Omental fat pad (tissue), 3 donors: ENCODE measurements at regions not wholly inside any gene's neighbourhood (a gene's known extent, or its start where the extent isn't known, plus 50 kb on each side); places are given as distances from the start of the nearest gene placed in this dataset.

Experiments used
- ATAC-seq: fragments of 150-250 bp; one replicate; pipeline ENCODE4 v1.9.1; 2016; ENCODE audit warnings: mild to moderate bottlenecking, moderate library complexity; ENCODE audit not compliant: low FRiP score
- DNase-seq: peaks from one replicate; pipeline ENCODE4 v3.0.0-alpha.2; 2019; ENCODE audit warnings: low spot score
- CTCF ChIP-seq, 3 donors: fragments of 450-650 bp; IDR thresholded peaks; one replicate each; pipeline ENCODE4 v1.5.1; 2016 to 2017; ENCODE audit warnings: antibody characterized with exemption in 3 of 3, mild to moderate bottlenecking in 3 of 3, moderate library complexity in 2 of 3

- ATAC-seq (no peak), DNase-seq (no peak)
- no peak for TF ChIP-seq CTCF (IDR thresholded peaks at IDR 0.05)
Observed at GRCh38 chr12:23428758-23429157, 520.7 kb downstream of the SOX5 start.

GRCh38 chr12:23431006-23431405, 518.5 kb downstream of the SOX5 start:
- no peak for DNase-seq
- no peak for ATAC-seq
- no peak for TF ChIP-seq CTCF (IDR thresholded peaks at IDR 0.05)

GRCh38 chr12:23433121-23433520, 516.3 kb downstream of the SOX5 start:
- DNase-seq = no peak
- no peak for ATAC-seq
- no peak for TF ChIP-seq CTCF (IDR thresholded peaks at IDR 0.05)

- no peak for DNase-seq
- TF ChIP-seq CTCF (IDR thresholded peaks at IDR 0.05) = no peak
- ATAC-seq = no peak
Observed at GRCh38 chr12:23434154-23434553, 515.3 kb downstream of the SOX5 start.

GRCh38 chr12:23446746-23447145, 502.7 kb downstream of the SOX5 start:
- TF ChIP-seq CTCF (IDR thresholded peaks at IDR 0.05) = no peak
- DNase-seq (no peak), ATAC-seq (no peak)

- DNase-seq (no peak), ATAC-seq (no peak)
- no peak for TF ChIP-seq CTCF (IDR thresholded peaks at IDR 0.05)
Observed at GRCh38 chr12:23450810-23451209, 498.7 kb downstream of the SOX5 start.

GRCh38 chr12:23455283-23455682, 494.2 kb downstream of the SOX5 start:
- ATAC-seq = no peak
- TF ChIP-seq CTCF (IDR thresholded peaks at IDR 0.05) = no peak
- DNase-seq = no peak
